Heart right ventricle (tissue), 16 donors: ENCODE measurements at regions not wholly inside any gene's neighbourhood (a gene's known extent, or its start where the extent isn't known, plus 50 kb on each side); places are given as distances from the start of the nearest gene placed in this dataset.

Experiments
- ATAC-seq, 8 donors: fragments of 200-7000 bp; cut with Tn5 transposase; one replicate each; pipeline ENCODE4 v1.9.1; 2020; ENCODE audit warnings: mild to moderate bottlenecking in 8 of 8, moderate library complexity in 8 of 8, moderate number of reproducible peaks in 1 of 8
- DNase-seq, 2 donors: peaks; one replicate each; pipeline ENCODE4 v3.0.0-alpha.2; 2020
- H3K27ac ChIP-seq, 10 donors: fragments of 200-600 bp; sonication (generic) in 2 of 10; one replicate each; pipeline versions ENCODE4 v1.5.0 to v1.8.0; 2020 to 2022; ENCODE audit warnings: mild to moderate bottlenecking in 3 of 10
- H3K27me3 ChIP-seq, 7 donors: fragments of 200-600 bp; one replicate each; pipeline ENCODE4 v1.8.0; 2021 to 2022; ENCODE audit warnings: mild to moderate bottlenecking in 2 of 7
- H3K36me3 ChIP-seq, 9 donors: fragments of 200-600 bp; sonication (generic) in 1 of 9; one replicate each; pipeline versions ENCODE4 v1.5.0 to v1.8.0; 2020 to 2022; ENCODE audit warnings: mild to moderate bottlenecking in 2 of 9
- H3K4me1 ChIP-seq, 9 donors: fragments of 200-600 bp; sonication (generic) in 1 of 9; one replicate each; pipeline versions ENCODE4 v1.5.0 to v1.8.0; 2020 to 2022; ENCODE audit warnings: mild to moderate bottlenecking in 4 of 9
- H3K4me3 ChIP-seq, 10 donors: fragments of 200-600 bp; sonication (generic) in 2 of 10; one replicate each; pipeline versions ENCODE4 v1.5.0 to v1.8.0; 2020 to 2022; ENCODE audit warnings: mild to moderate bottlenecking in 7 of 10, moderate library complexity in 2 of 10
- H3K9me3 ChIP-seq, 11 donors: fragments of 200-600 bp in 10 of 11; sonication (generic) in 2 of 11; one replicate each; pipeline versions ENCODE4 v1.5.0 to v1.8.0; 2013 to 2022; ENCODE audit warnings: mild to moderate bottlenecking in 2 of 11, control low read depth in 1 of 11, moderate library complexity in 1 of 11
- CTCF ChIP-seq, 9 donors: fragments of 200-600 bp; sonication (generic) in 2 of 9; IDR thresholded peaks; one replicate each; pipeline versions ENCODE4 v1.5.0 to v1.8.0; 2021 to 2022; ENCODE audit warnings: antibody characterized with exemption in 9 of 9, mild to moderate bottlenecking in 5 of 9, moderate library complexity in 1 of 9
- WGBS, 2 donors: extraction: QIAGEN DNeasy Blood & Tissue Kit; methylation state at CpG; one replicate each; pipeline ENCODE4 v1.1.7; 2013; ENCODE audit warnings: inconsistent platforms in 1 of 2; 5-methylcytosine and 5-hydroxymethylcytosine counted together
- intact Hi-C, 10 donors: fragments of 100-400 bp; cut with DNase I; formaldehyde crosslinking; loops; one replicate each; pipeline versions ENCODE4 v1.11.1 to v1.14.2; 2022
- donor health status: Arrhythmogenic right ventricular cardiomyopathy.
- donor health status: ischemic (EF 13 %, LVEDD 7.1; RV severe dilation, severe dysfunction).
- donor health status: healthy with polysubstance abuse.
- donor health status: DM: no; HTN: yes; CAD: no.
- donor health status: DM: no; HTN: no; CAD: no.
- donor health status: ischemic (EF 25% LVEDD 6.9; RV normal size, moderate dysfunction).
- donor health status: ischemic (EF 25% LVEDD 5.7; RV mildly dilated, moderate dysfunction).
- donor health status: healthy.
- donor health status: DM: yes; HTN: yes; CAD: no.
- donor health status: Ischemic cardiomyopathy.
- donor health status: ischemic (EF 35%, LVEDD 5.7; RV mildly dilated, moderate dysfunction).
- donor health status: nonischemic (EF 11% LVEDD 7.7; RV severe dilation, severe dysfunction).
- donor health status: DM: yes; HTN: yes; CAD: no.
- donor health status: PGD.
- donor health status: ischemic (EF 29% LVEDD 5.4; RV normal size, mild dysfunction).
- donor health status: nonischemic (EF 23%, LVEDD 6.1; RV moderate dilation, normal function).

DNA sequence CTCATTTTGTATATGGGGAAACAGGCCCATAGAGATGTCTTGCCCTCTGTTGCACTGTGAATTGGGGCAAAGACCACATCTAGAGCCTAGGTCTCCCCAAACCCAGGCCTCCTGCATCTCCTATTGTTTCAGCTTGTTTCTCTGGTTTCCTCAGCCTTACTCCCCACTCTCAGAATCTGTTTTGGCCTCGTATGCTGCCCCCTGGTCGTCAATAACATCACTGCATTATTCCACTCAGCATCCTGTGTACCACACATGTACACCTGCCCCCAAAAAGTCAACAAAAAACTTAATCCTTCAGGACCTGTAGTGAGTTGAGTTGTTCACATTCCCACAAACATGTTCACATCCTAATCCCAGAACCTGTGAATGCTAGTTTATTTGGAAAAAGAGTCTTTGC, 184.8 kb downstream of the BRINP2 start:
- TF ChIP-seq CTCF (IDR thresholded peaks at IDR 0.05) = peak in 7 of 9 donors; percentile 30 to 51 (median 39)
- intact Hi-C loops = loop anchor here (2.0 to 10.0 kb wide), 6 partner anchors 91 to 461 kb away; no protein-coding TSS in a partner anchor
- no peak overlapping the region for H3K27ac ChIP-seq
- no peaks in the 10 kb centered on the region for H3K9me3 ChIP-seq
- DNase-seq = no peak
- no peak overlapping the region for H3K4me3 ChIP-seq
- H3K36me3 ChIP-seq = no peaks in the 10 kb centered on the region
- H3K27me3 ChIP-seq = peaks cover 0 to 49% (median 17%) of the 10 kb centered on the region in 7 donors
- peak in 1 of 8 donors; percentile 41 for ATAC-seq
- no peaks in the 10 kb centered on the region for H3K4me1 ChIP-seq
- WGBS, 2 donors = 12 to 19% methylated on average over 2 of the region's 2 CpGs

DNA sequence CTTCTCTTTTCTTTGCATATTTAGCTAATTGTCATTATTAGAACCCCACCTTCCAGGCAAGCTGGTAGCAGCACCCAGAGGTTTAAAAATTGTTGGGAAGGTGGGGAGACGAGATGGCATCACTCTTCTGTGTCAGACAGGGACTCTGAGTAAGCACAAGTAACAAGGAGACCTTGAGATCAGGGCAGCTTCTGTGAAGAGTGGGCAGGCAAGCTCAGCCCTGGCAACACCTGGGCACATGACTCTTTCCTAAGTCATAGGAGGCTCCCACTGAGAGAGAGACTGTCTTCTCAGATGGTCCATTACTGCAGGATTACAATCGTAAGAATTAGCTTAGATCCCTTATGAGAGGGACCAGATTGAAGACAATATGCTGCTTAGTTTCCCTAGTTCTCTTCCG, 183.5 kb downstream of the BRINP2 start:
- intact Hi-C loops = loop anchor here in 8 of 10 donors (2.0 to 10.0 kb wide), 5 partner anchors 89 to 459 kb away; no protein-coding TSS in a partner anchor
- no peak overlapping the region for H3K4me3 ChIP-seq
- H3K9me3 ChIP-seq = no peaks in the 10 kb centered on the region
- no peaks in the 10 kb centered on the region for H3K36me3 ChIP-seq
- no peak overlapping the region for H3K27ac ChIP-seq
- 64 to 81% methylated on average over 3 of the region's 3 CpGs for WGBS, 2 donors
- TF ChIP-seq CTCF (IDR thresholded peaks at IDR 0.05) = no peak
- H3K4me1 ChIP-seq = no peaks in the 10 kb centered on the region
- no peak for DNase-seq
- ATAC-seq = no peak
- H3K27me3 ChIP-seq = peaks cover 0 to 58% (median 24%) of the 10 kb centered on the region in 7 donors

DNA sequence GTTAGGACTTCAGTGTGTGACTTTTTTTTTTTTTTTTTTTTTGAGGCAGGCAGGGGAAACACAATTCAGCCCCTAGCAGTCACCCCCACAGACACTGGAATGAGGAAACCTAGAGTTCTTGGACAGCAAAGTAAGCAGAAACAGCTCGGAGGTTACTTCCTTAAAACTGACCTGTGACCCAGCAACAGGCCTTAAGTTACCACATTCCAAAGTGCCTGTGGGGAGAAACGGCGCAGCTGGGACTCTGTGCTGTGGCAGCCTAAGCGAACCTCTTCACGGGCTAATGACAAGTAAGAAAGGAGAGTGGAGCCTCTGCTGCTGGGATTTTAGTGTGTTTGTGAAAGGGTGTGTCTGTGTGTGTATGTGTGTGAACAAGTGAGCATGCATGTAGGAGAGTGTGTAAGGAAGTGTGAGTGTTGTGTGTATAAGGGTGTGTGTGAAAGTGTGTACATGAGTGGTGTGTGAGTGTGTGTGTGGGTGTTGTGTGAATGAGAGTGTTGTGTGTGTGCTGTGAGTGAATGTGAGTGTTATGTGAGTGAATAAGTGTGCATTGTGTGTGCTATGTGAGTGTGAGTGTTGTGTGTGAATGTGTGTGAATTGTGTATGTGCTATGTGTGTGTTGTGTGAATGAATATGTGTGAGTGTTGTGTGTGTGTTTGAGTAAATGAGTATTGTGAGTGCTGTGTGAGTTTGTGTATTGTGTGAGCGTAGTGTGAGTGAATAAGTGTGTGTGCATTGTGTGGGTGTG, 180.8 kb downstream of the BRINP2 start:
- Histone ChIP-seq H3K36me3 (no peaks in the 10 kb centered on the region), H3K4me1 (no peaks in the 10 kb centered on the region), H3K27me3 (peaks cover 0 to 48% (median 12%) of the 10 kb centered on the region in 7 donors), H3K4me3 (no peak overlapping the region), H3K9me3 (no peaks in the 10 kb centered on the region), H3K27ac (no peak overlapping the region)
- 71 to 75% methylated on average over 6 of the region's 6 CpGs for WGBS, 2 donors
- intact Hi-C loops = loop anchor here in 7 of 10 donors (2.0 to 10.0 kb wide), 5 partner anchors 87 to 457 kb away; no protein-coding TSS in a partner anchor
- TF ChIP-seq CTCF (IDR thresholded peaks at IDR 0.05) = no peak
- peak in 2 of 8 donors; percentile 32 to 54 for ATAC-seq
- peak in 1 of 2 donors; percentile 5 for DNase-seq

DNA sequence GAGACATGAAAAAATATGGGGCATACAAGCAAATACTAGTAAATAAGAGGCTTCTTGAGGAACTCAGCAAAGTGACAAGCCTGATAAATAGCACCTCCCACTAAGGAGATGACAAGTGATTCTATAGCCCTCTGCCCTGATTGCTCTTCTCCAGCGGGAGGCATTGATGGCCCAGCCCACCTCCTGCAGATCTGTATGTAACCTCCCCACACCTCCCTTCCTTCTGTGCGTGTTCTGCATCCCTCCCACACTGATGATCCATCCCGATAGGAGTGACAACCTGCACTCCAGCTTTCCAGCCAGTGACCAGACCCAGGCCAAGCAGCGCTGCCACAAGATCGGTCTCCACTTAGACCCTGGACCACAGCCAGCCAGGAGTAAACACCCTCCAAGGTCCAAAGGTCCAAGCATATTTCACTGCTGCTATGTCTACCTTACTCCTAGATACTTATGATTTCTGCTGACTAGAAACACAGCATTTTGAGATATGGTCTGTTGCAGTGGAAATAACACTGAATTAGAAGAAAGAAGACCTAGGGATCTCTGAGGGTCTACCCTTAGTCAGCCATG, 176.1 kb downstream of the BRINP2 start:
- no peaks in the 10 kb centered on the region for H3K9me3 ChIP-seq
- DNase-seq = no peak
- ATAC-seq = no peak
- no peaks in the 10 kb centered on the region for H3K4me1 ChIP-seq
- no peak overlapping the region for H3K4me3 ChIP-seq
- H3K36me3 ChIP-seq = no peaks in the 10 kb centered on the region
- no peak overlapping the region for H3K27ac ChIP-seq
- H3K27me3 ChIP-seq = peaks cover 0 to 30% (median 7%) of the 10 kb centered on the region in 7 donors
- no peak for TF ChIP-seq CTCF (IDR thresholded peaks at IDR 0.05)
- intact Hi-C loops = no loop called here
- 70 to 80% methylated on average over 5 of the region's 5 CpGs for WGBS, 2 donors
